GM23338 (cell line): ENCODE measurements at regions not wholly inside any gene's neighbourhood (a gene's known extent, or its start where the extent isn't known, plus 50 kb on each side); places are given as distances from the start of the nearest gene placed in this dataset.

ENCODE experiments used
- ATAC-seq: fragments of 200-7000 bp; cut with Tn5 transposase; 3 replicates; pipeline ENCODE4 v1.9.1; 2020
- DNase-seq: peaks from one replicate; pipeline ENCODE4 v3.0.0-alpha.2; 2015; ENCODE audit warnings: low spot score
- H2AFZ ChIP-seq: fragments of 200-600 bp; sonication (generic); 2 replicates; pipeline ENCODE4 v1.8.0; 2016; ENCODE audit warnings: antibody characterized with exemption, mild to moderate bottlenecking, moderate library complexity
- H3F3A ChIP-seq: fragments of 200-600 bp; sonication (generic); replicated peaks from 2 replicates; pipeline ENCODE4 v1.8.0; 2017; ENCODE audit warnings: antibody characterized with exemption, mixed run types, low read depth
- H3K27ac ChIP-seq: fragments of 200-600 bp; sonication (generic); 2 replicates; pipeline ENCODE4 v1.6.1; 2016; ENCODE audit warnings: low read depth
- H3K27me3 ChIP-seq: fragments of 200-600 bp; sonication (generic); 2 replicates; pipeline ENCODE4 v1.8.0; 2016; ENCODE audit warnings: mild to moderate bottlenecking, mixed run types, moderate library complexity; ENCODE audit not compliant: insufficient read depth
- H3K36me3 ChIP-seq: fragments of 200-600 bp; sonication (generic); 2 replicates; pipeline ENCODE4 v1.8.0; 2016; ENCODE audit warnings: mild to moderate bottlenecking; ENCODE audit not compliant: insufficient read depth
- H3K4me1 ChIP-seq: fragments of 200-600 bp; sonication (generic); 2 replicates; pipeline ENCODE4 v1.8.0; 2016; ENCODE audit warnings: mild to moderate bottlenecking, moderate library complexity; ENCODE audit not compliant: insufficient read depth
- H3K4me2 ChIP-seq: fragments of 200-600 bp; sonication (generic); 2 replicates; pipeline ENCODE4 v1.7.1; 2017; ENCODE audit warnings: mixed run types
- H3K4me3 ChIP-seq: fragments of 200-600 bp; sonication (generic); 2 replicates; pipeline ENCODE4 v1.6.1; 2016; ENCODE audit warnings: mixed run types
- H3K79me2 ChIP-seq: fragments of 200-600 bp; sonication (generic); replicated peaks from 2 replicates; pipeline ENCODE4 v1.8.0; 2017; ENCODE audit warnings: mild to moderate bottlenecking; ENCODE audit not compliant: insufficient read depth
- H3K9me2 ChIP-seq: fragments of 200-600 bp; sonication (generic); 2 replicates; pipeline ENCODE4 v1.8.0; 2017; ENCODE audit not compliant: insufficient read depth
- H4K20me1 ChIP-seq: fragments of 200-600 bp; sonication (generic); replicated peaks from 2 replicates; pipeline ENCODE4 v1.8.0; 2017; ENCODE audit warnings: mild to moderate bottlenecking; ENCODE audit not compliant: insufficient read depth
- H3K27ac Mint-ChIP-seq: 2 replicates; pipeline ENCODE4 v1.8.0; 2020; ENCODE audit warnings: inconsistent platforms, mild to moderate bottlenecking, moderate library complexity, mixed read lengths
- H3K27me3 Mint-ChIP-seq: 3 replicates; pipeline ENCODE4 v1.8.0; 2022; ENCODE audit warnings: low read depth, mild to moderate bottlenecking, moderate library complexity, mixed read lengths, inconsistent platforms; ENCODE audit not compliant: insufficient read depth, poor library complexity
- H3K36me3 Mint-ChIP-seq: 3 replicates; pipeline ENCODE4 v1.8.0; 2021; ENCODE audit warnings: low read depth, mild to moderate bottlenecking, inconsistent platforms, moderate library complexity, mixed read lengths
- H3K4me1 Mint-ChIP-seq: 3 replicates; pipeline ENCODE4 v1.8.0; 2020; ENCODE audit warnings: mild to moderate bottlenecking, inconsistent platforms, mixed read lengths
- H3K4me3 Mint-ChIP-seq: 3 replicates; pipeline ENCODE4 v1.8.0; 2021; ENCODE audit warnings: moderate library complexity, mild to moderate bottlenecking, inconsistent platforms, mixed read lengths
- H3K9me3 Mint-ChIP-seq: 3 replicates; pipeline ENCODE4 v1.8.0; 2020; ENCODE audit warnings: moderate library complexity, mild to moderate bottlenecking, inconsistent platforms, mixed read lengths
- CREB1 ChIP-seq: fragments of 250-450 bp; sonication (Bioruptor Pico); IDR thresholded peaks from 2 replicates; pipeline ENCODE4 v1.5.0; 2020; ENCODE audit warnings: low read depth, mild to moderate bottlenecking, moderate library complexity
- EZH2 ChIP-seq: fragments of 200-600 bp; sonication (generic); IDR thresholded peaks from one replicate; pipeline ENCODE4 v1.8.0; 2017; ENCODE audit warnings: antibody characterized with exemption, mild to moderate bottlenecking, low read depth; ENCODE audit not compliant: unreplicated experiment
- NANOG ChIP-seq: IDR thresholded peaks from 2 replicates; pipeline ENCODE4 v1.6.1; 2016; ENCODE audit warnings: antibody characterized with exemption, borderline replicate concordance
- POLR2AphosphoS5 ChIP-seq: IDR thresholded peaks from 2 replicates; pipeline ENCODE4 v1.6.1; 2016; ENCODE audit warnings: antibody characterized with exemption, low read depth
- STAT1 ChIP-seq: IDR thresholded peaks from one replicate; pipeline ENCODE4 v1.6.1; 2016; ENCODE audit warnings: antibody characterized with exemption; ENCODE audit not compliant: unreplicated experiment
- ZNF331 ChIP-seq: fragments of 250-450 bp; sonication (Bioruptor Pico); IDR thresholded peaks from 2 replicates; pipeline ENCODE4 v1.5.0; 2020; ENCODE audit warnings: low read depth, mild to moderate bottlenecking, moderate library complexity
- TF ChIP-seq, protein P1 (sequence below): IDR thresholded peaks from 2 replicates; pipeline ENCODE4 v1.6.1; 2016; ENCODE audit warnings: antibody characterized with exemption
- TF ChIP-seq, protein P2 (sequence below): IDR thresholded peaks from one replicate; pipeline ENCODE4 v1.6.1; 2018; ENCODE audit warnings: antibody characterized with exemption; ENCODE audit not compliant: unreplicated experiment
- TF ChIP-seq, protein P3 (sequence below), 2 experiments: fragments of 200-600 bp in 1 of 2; sonication (generic) in 1 of 2; conservative IDR thresholded peaks; 2 replicates each; pipeline versions ENCODE4 v1.5.1 to v1.6.1; 2016 to 2017; ENCODE audit warnings: antibody characterized with exemption in 2 of 2, low read depth in 2 of 2, mild to moderate bottlenecking in 2 of 2, moderate library complexity in 1 of 2

DNA sequence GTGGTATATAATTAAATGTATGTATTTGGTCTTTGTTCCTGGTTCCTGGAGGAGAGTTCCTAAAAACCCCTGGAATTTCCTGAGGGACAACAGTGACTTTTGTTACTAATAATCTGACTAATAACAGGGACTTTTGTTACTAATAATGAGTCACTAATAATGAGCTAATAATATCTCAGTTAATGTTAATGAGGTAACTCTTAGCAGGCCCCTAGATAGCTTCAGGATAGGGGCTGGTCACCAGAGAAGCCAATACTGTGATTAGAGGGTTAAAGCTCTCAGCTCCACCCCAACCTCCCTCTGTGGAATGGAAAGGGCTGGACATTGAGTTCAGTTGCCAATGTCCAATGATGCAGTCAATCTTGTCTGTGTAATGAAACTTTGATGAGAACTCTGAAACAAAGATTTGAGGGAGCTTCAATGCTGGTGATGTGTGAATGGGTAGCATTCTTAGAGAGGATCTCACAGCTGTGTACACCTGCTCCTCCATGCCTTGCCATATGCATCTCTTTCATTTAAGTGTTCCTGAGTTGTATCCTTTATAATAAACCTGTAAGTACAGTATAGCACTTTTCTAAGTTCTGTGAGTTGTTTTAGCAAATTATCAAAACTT is 1431.4 kb upstream of the TENM4 start:
- H3K36me3 ChIP-seq, result no peaks in the 10 kb centered on the region
- H3K36me3 Mint-ChIP-seq, result no peaks in the 10 kb centered on the region
- H3K27me3 ChIP-seq, result no peaks in the 10 kb centered on the region
- no peak overlapping the region for H3K27ac Mint-ChIP-seq
- no peaks in the 10 kb centered on the region for H3K4me1 ChIP-seq
- H3K27me3 Mint-ChIP-seq, result no peaks in the 10 kb centered on the region
- H3F3A ChIP-seq, result no peaks in the 10 kb centered on the region
- no peaks in the 10 kb centered on the region for H4K20me1 ChIP-seq
- no peak for TF ChIP-seq CREB1
- TF ChIP-seq ZNF331, result no peak
- TF ChIP-seq POLR2AphosphoS5, result no peak
- TF ChIP-seq, protein P1, sequence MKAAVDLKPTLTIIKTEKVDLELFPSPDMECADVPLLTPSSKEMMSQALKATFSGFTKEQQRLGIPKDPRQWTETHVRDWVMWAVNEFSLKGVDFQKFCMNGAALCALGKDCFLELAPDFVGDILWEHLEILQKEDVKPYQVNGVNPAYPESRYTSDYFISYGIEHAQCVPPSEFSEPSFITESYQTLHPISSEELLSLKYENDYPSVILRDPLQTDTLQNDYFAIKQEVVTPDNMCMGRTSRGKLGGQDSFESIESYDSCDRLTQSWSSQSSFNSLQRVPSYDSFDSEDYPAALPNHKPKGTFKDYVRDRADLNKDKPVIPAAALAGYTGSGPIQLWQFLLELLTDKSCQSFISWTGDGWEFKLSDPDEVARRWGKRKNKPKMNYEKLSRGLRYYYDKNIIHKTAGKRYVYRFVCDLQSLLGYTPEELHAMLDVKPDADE, result no peak
- TF ChIP-seq STAT1, result no peak
- TF ChIP-seq, protein P2, sequence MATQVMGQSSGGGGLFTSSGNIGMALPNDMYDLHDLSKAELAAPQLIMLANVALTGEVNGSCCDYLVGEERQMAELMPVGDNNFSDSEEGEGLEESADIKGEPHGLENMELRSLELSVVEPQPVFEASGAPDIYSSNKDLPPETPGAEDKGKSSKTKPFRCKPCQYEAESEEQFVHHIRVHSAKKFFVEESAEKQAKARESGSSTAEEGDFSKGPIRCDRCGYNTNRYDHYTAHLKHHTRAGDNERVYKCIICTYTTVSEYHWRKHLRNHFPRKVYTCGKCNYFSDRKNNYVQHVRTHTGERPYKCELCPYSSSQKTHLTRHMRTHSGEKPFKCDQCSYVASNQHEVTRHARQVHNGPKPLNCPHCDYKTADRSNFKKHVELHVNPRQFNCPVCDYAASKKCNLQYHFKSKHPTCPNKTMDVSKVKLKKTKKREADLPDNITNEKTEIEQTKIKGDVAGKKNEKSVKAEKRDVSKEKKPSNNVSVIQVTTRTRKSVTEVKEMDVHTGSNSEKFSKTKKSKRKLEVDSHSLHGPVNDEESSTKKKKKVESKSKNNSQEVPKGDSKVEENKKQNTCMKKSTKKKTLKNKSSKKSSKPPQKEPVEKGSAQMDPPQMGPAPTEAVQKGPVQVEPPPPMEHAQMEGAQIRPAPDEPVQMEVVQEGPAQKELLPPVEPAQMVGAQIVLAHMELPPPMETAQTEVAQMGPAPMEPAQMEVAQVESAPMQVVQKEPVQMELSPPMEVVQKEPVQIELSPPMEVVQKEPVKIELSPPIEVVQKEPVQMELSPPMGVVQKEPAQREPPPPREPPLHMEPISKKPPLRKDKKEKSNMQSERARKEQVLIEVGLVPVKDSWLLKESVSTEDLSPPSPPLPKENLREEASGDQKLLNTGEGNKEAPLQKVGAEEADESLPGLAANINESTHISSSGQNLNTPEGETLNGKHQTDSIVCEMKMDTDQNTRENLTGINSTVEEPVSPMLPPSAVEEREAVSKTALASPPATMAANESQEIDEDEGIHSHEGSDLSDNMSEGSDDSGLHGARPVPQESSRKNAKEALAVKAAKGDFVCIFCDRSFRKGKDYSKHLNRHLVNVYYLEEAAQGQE, result no peak
- TF ChIP-seq, protein P3, sequence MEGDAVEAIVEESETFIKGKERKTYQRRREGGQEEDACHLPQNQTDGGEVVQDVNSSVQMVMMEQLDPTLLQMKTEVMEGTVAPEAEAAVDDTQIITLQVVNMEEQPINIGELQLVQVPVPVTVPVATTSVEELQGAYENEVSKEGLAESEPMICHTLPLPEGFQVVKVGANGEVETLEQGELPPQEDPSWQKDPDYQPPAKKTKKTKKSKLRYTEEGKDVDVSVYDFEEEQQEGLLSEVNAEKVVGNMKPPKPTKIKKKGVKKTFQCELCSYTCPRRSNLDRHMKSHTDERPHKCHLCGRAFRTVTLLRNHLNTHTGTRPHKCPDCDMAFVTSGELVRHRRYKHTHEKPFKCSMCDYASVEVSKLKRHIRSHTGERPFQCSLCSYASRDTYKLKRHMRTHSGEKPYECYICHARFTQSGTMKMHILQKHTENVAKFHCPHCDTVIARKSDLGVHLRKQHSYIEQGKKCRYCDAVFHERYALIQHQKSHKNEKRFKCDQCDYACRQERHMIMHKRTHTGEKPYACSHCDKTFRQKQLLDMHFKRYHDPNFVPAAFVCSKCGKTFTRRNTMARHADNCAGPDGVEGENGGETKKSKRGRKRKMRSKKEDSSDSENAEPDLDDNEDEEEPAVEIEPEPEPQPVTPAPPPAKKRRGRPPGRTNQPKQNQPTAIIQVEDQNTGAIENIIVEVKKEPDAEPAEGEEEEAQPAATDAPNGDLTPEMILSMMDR (conservative IDR thresholded peaks at IDR 0.05; ENCODE audit: low read depth in 2 of 2), result no peak
- TF ChIP-seq EZH2, result no peak
- no peak for TF ChIP-seq NANOG
- H3K9me3 Mint-ChIP-seq, result no peaks in the 10 kb centered on the region
- H3K79me2 ChIP-seq, result no peaks in the 10 kb centered on the region
- H2AFZ ChIP-seq, result no peak overlapping the region
- DNase-seq (no peak), ATAC-seq (no peak)
- H3K4me2 ChIP-seq, result no peak overlapping the region
- no peak overlapping the region for H3K4me3 Mint-ChIP-seq
- no peak overlapping the region for H3K4me3 ChIP-seq
- no peaks in the 10 kb centered on the region for H3K9me2 ChIP-seq
- H3K27ac ChIP-seq, result no peak overlapping the region
- no peaks in the 10 kb centered on the region for H3K4me1 Mint-ChIP-seq

DNA sequence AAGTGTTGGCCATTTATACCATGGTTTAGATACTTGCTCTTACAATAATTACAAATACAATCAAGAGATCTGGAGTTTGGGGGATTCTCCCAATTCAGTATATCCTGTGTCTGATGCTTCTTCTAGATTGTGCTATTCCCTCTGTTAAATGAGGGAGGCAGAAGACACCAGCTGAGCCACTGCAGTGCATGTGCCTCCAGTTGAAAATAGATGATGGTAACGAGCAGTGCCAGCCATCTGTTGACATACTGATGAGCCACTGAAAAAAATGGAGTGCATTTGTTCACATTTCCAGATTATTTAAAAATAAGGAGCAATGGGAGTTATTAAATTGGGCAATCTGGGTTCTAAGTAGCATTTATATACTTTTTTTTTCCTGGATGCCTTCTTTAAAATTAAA is 1428.0 kb upstream of the TENM4 start:
- no peaks in the 10 kb centered on the region for H3K36me3 Mint-ChIP-seq
- TF ChIP-seq, protein P1, result no peak
- TF ChIP-seq CREB1 (no peak), POLR2AphosphoS5 (no peak), STAT1 (no peak)
- TF ChIP-seq, protein P3 (conservative IDR thresholded peaks at IDR 0.05; ENCODE audit: low read depth in 2 of 2), result no peak

More for the DNA sequence above, 1428.0 kb upstream of the TENM4 start:
- Histone ChIP-seq H4K20me1 (no peaks in the 10 kb centered on the region), H3K36me3 (no peaks in the 10 kb centered on the region), H2AFZ (no peak overlapping the region), H3K4me2 (no peak overlapping the region), H3K9me2 (no peaks in the 10 kb centered on the region), H3K4me3 (no peak overlapping the region), H3K27me3 (no peaks in the 10 kb centered on the region), H3K27ac (no peak overlapping the region), H3K4me1 (no peaks in the 10 kb centered on the region), H3K79me2 (no peaks in the 10 kb centered on the region), H3F3A (no peaks in the 10 kb centered on the region)
- no peak overlapping the region for H3K27ac Mint-ChIP-seq
- H3K4me3 Mint-ChIP-seq, result no peak overlapping the region
- DNase-seq, result no peak
- H3K27me3 Mint-ChIP-seq, result no peaks in the 10 kb centered on the region
- H3K4me1 Mint-ChIP-seq, result no peaks in the 10 kb centered on the region
- no peaks in the 10 kb centered on the region for H3K9me3 Mint-ChIP-seq
- no peak for ATAC-seq
